Type B pancreatic cell (in vitro differentiated cells): ENCODE measurements at regions not wholly inside any gene's neighbourhood (a gene's known extent, or its start where the extent isn't known, plus 50 kb on each side); places are given as distances from the start of the nearest gene placed in this dataset.

Experiments
- DNase-seq: peaks from one replicate; pipeline ENCODE4 v3.0.0; 2021; ENCODE audit warnings: mixed read lengths; ENCODE audit not compliant: unreplicated experiment; ENCODE audit errors: extremely low spot score
- H3K27ac Mint-ChIP-seq: 2 replicates; pipeline ENCODE4 v1.8.0; 2021; ENCODE audit warnings: mild to moderate bottlenecking, mixed read lengths
- H3K27me3 Mint-ChIP-seq: 2 replicates; pipeline ENCODE4 v1.8.0; 2021; ENCODE audit warnings: mixed read lengths
- H3K36me3 Mint-ChIP-seq: 2 replicates; pipeline ENCODE4 v1.8.0; 2021; ENCODE audit warnings: mixed read lengths
- H3K4me1 Mint-ChIP-seq: one replicate; pipeline ENCODE4 v1.8.0; 2021; ENCODE audit warnings: mixed read lengths; ENCODE audit not compliant: unreplicated experiment
- H3K4me3 Mint-ChIP-seq: 2 replicates; pipeline ENCODE4 v1.8.0; 2021; ENCODE audit warnings: mild to moderate bottlenecking, mixed read lengths
- H3K9me3 Mint-ChIP-seq: 2 replicates; pipeline ENCODE4 v1.8.0; 2021; ENCODE audit warnings: mixed read lengths
- TF ChIP-seq, protein P1 (sequence below): fragments of 200-600 bp; sonication (generic); conservative IDR thresholded peaks from 2 replicates; pipeline ENCODE4 v1.5.0; 2021; ENCODE audit warnings: antibody characterized with exemption, mild to moderate bottlenecking

DNA sequence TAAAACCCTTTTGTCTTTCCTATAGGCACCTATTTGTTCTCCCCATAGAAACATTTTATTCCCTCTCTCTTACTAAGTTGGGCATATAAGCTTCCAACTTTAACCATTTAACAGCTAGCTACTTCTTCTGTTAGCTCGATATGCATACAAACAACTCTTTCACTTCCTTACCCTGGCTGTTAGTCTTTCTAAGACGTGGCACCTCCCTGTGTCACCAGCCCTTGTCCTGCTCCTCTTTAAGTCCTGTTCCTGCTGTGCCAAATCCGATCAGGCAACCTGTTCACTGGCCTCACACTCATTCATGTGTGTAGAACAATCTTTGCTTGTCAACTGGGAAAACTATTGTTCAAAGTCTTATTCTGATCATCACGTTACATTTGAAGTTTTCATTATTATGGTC, 1376.1 kb upstream of the TENM4 start:
- H3K4me3 Mint-ChIP-seq, result no peak overlapping the region
- no peaks in the 10 kb centered on the region for H3K9me3 Mint-ChIP-seq
- H3K27me3 Mint-ChIP-seq, result no peaks in the 10 kb centered on the region
- H3K27ac Mint-ChIP-seq, result no peak overlapping the region
- TF ChIP-seq, protein P1, sequence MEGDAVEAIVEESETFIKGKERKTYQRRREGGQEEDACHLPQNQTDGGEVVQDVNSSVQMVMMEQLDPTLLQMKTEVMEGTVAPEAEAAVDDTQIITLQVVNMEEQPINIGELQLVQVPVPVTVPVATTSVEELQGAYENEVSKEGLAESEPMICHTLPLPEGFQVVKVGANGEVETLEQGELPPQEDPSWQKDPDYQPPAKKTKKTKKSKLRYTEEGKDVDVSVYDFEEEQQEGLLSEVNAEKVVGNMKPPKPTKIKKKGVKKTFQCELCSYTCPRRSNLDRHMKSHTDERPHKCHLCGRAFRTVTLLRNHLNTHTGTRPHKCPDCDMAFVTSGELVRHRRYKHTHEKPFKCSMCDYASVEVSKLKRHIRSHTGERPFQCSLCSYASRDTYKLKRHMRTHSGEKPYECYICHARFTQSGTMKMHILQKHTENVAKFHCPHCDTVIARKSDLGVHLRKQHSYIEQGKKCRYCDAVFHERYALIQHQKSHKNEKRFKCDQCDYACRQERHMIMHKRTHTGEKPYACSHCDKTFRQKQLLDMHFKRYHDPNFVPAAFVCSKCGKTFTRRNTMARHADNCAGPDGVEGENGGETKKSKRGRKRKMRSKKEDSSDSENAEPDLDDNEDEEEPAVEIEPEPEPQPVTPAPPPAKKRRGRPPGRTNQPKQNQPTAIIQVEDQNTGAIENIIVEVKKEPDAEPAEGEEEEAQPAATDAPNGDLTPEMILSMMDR, result no peak
- DNase-seq, result no peak
- H3K4me1 Mint-ChIP-seq, result no peaks in the 10 kb centered on the region
- no peaks in the 10 kb centered on the region for H3K36me3 Mint-ChIP-seq

DNA sequence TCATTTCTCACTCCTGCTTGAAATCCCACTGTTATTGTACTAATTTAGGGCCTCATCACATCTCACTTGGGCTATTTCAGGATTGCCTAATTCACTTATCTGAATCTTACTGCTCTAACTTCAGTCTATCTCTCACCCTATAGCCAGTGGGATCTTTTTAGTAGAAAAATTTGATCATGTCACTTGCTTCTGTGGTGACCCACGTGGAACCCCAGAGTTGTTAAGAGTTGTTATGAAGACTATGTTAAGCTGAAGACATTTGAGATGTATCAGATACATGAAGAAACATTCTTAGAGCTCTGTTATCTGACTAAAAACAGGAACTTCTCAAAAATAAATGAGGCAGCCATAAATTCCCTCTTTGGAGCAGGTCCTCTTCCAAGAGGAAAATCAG, 1375.6 kb upstream of the TENM4 start:
- H3K9me3 Mint-ChIP-seq, result no peaks in the 10 kb centered on the region
- no peak for DNase-seq
- TF ChIP-seq, protein P1, result no peak
- no peaks in the 10 kb centered on the region for H3K27me3 Mint-ChIP-seq
- H3K4me1 Mint-ChIP-seq, result no peaks in the 10 kb centered on the region
- H3K27ac Mint-ChIP-seq, result no peak overlapping the region
- no peak overlapping the region for H3K4me3 Mint-ChIP-seq
- H3K36me3 Mint-ChIP-seq, result no peaks in the 10 kb centered on the region

DNA sequence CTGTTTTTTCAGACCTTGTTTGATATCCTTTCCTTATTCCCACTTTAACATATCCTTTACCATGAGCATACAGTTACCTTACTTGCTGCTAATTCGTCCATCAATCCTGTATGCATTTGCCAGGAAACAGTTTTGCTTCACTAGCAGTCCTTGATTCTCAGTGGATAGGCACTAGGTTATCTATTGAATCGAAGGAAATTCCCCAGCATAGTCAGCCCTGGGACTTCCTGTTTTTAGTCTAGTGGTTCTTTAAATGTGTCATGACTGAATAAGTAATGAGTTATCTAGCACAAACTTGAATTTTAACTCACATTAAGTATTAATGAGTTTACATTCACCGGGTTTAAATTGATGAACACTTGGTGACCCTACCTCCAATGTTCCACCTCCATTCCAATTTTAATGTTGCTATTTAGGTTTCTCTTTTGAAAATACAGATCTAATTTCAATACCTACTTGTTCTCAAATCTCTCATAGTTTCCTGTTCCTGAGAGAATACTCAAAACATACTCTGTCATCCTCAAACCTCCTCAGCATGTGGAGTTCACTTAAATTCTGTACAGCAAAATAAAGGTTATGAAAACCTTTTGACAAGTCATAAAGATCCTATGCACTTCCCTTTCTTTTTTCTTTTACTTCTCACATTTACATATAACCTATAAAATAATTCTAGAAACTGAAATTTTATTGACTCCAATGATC, 1375.1 kb upstream of the TENM4 start:
- Mint-ChIP-seq H3K4me1 (no peaks in the 10 kb centered on the region), H3K4me3 (no peak overlapping the region), H3K9me3 (no peaks in the 10 kb centered on the region), H3K27ac (no peak overlapping the region), H3K27me3 (no peaks in the 10 kb centered on the region), H3K36me3 (no peaks in the 10 kb centered on the region)
- TF ChIP-seq, protein P1, result no peak
- no peak for DNase-seq

DNA sequence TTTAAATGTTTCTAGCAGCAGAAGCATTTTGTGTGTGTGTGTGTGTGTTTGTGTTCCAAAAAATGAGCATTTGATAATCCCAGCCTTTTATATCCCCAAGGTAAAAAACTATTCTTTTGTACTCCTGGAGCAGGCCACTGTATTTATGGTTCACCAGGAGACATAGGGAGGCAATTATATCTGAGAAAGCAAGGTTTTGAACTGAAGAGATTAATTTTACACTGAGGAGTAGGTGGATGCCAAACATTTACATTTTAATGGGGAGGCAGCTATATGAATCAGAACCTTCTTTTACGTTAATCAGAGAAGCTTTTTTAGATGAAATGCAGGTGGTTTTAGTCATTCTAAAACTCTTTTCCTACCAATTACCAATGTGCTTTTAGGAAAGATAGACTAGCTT, 1374.0 kb upstream of the TENM4 start:
- Mint-ChIP-seq H3K9me3 (no peaks in the 10 kb centered on the region), H3K27ac (no peak overlapping the region)
- TF ChIP-seq, protein P1, result no peak

DNA sequence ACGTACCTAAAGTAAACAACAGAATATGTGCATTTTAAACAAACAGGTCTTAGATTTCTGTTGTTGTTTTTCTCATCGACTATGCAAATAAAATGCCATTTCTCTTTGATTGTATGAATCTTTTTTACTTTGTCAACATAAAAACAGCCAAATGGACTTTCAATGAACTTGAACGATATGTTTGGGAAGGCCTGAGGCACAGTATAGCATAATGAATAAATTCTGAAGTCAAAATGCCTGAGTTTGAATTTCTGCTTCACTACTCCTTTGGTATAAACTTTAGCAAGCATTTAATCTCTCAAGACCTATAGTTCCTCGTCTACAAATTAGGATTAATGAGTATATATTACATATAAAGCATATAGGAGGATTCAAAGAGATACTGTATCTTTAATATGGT, 1369.9 kb upstream of the TENM4 start:
- DNase-seq, result no peak
- TF ChIP-seq, protein P1, result no peak
- Mint-ChIP-seq H3K27ac (no peak overlapping the region), H3K9me3 (no peaks in the 10 kb centered on the region), H3K4me3 (no peak overlapping the region), H3K4me1 (no peaks in the 10 kb centered on the region), H3K36me3 (no peaks in the 10 kb centered on the region), H3K27me3 (no peaks in the 10 kb centered on the region)

More for the DNA sequence above, 1374.0 kb upstream of the TENM4 start:
- Mint-ChIP-seq H3K4me3 (no peak overlapping the region), H3K4me1 (no peaks in the 10 kb centered on the region), H3K36me3 (no peaks in the 10 kb centered on the region), H3K27me3 (no peaks in the 10 kb centered on the region)
- no peak for DNase-seq
